Stomach (tissue), 4 donors: ENCODE measurements at regions not wholly inside any gene's neighbourhood (a gene's known extent, or its start where the extent isn't known, plus 50 kb on each side); places are given as distances from the start of the nearest gene placed in this dataset.

Experiments
- EP300 ChIP-seq: sonication (generic); formaldehyde crosslinking; IDR thresholded peaks from one replicate; pipeline ENCODE4 v1.6.1; 2017; ENCODE audit warnings: antibody characterized with exemption
- POLR2A ChIP-seq, 4 donors: fragments of 450-650 bp; IDR thresholded peaks; one replicate each; pipeline ENCODE4 v1.6.1; 2016; ENCODE audit warnings: antibody characterized with exemption in 4 of 4, control low read depth in 2 of 4, mild to moderate bottlenecking in 1 of 4, moderate library complexity in 1 of 4
- TF ChIP-seq, protein P1 (sequence below), 7 experiments: fragments of 450-650 bp in 4 of 7; fragments of 200-600 bp in 3 of 7; sonication (generic) in 3 of 7; IDR thresholded peaks; one replicate each; pipeline ENCODE4 v1.5.1; 2016 to 2019; ENCODE audit warnings: antibody characterized with exemption in 7 of 7, control low read depth in 2 of 7, mild to moderate bottlenecking in 1 of 7

DNA sequence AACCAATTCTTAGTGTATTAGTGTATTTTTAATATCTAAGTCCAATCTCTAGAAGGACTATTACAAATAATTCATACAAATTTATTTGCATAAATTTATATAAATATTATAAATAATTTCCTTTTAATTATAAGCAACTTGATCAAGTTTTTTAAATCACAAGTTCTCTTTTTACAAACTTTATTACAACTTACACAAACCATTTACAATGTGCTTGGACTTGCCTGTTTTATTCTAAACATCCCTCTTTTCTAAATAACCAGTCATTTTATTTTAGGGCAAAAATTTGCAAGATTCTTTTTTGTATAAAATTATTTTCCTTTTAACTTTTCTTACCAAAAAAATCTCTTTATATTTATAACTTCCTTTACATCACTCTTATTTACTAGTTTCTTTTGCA is 83.5 kb upstream of the SYNCRIP start:
- no peak for TF ChIP-seq POLR2A (IDR thresholded peaks at IDR 0.05)
- no peak for TF ChIP-seq EP300
- TF ChIP-seq, protein P1, sequence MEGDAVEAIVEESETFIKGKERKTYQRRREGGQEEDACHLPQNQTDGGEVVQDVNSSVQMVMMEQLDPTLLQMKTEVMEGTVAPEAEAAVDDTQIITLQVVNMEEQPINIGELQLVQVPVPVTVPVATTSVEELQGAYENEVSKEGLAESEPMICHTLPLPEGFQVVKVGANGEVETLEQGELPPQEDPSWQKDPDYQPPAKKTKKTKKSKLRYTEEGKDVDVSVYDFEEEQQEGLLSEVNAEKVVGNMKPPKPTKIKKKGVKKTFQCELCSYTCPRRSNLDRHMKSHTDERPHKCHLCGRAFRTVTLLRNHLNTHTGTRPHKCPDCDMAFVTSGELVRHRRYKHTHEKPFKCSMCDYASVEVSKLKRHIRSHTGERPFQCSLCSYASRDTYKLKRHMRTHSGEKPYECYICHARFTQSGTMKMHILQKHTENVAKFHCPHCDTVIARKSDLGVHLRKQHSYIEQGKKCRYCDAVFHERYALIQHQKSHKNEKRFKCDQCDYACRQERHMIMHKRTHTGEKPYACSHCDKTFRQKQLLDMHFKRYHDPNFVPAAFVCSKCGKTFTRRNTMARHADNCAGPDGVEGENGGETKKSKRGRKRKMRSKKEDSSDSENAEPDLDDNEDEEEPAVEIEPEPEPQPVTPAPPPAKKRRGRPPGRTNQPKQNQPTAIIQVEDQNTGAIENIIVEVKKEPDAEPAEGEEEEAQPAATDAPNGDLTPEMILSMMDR (IDR thresholded peaks at IDR 0.05), result no peak
